Stimulated activated CD4-positive, alpha-beta T cell treated with anti-CD3 and anti-CD28 coated beads, Interleukin-15, amount 100 ng/mL, for 24 hours (primary cell): ENCODE measurements at regions not wholly inside any gene's neighbourhood (a gene's known extent, or its start where the extent isn't known, plus 50 kb on each side); places are given as distances from the start of the nearest gene placed in this dataset.

Source experiments
- DNase-seq: peaks from one replicate; pipeline ENCODE4 v3.0.0-alpha.2; 2020

DNA sequence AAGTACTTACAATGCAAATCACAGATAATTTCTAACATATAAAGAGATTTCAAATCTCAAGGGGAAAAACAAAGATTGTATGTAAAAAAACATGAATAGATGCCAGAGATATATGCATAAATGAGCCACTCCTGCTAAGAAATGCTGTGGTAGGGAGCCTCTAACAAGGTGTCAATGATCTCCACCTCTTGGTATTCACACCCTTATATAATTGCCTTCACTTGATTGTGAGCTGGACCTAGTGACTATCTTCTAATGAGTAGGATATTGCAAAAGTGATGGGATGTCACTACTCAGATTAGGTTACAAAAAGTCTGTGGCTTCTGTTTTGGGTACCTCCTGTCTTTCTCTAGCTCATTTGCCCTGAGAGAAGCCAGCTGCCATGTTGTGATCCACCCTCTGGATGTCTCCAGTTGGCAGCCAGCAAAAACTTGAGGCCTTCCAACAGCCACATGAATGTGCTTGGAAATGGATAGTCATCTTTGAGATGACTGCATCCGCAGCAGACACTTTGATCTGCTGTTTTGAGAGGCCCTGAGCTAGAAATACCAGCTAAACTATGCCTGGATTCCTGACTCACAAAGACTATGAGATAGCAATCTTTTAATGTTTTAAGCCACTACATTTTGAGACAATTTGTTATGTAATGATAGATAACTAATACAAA is 196.1 kb upstream of the FGGY start:
- DNase-seq, result no peak

GRCh38 chr1:59101518-59101917 is 195.4 kb upstream of the FGGY start:
- DNase-seq, result no peak

DNA sequence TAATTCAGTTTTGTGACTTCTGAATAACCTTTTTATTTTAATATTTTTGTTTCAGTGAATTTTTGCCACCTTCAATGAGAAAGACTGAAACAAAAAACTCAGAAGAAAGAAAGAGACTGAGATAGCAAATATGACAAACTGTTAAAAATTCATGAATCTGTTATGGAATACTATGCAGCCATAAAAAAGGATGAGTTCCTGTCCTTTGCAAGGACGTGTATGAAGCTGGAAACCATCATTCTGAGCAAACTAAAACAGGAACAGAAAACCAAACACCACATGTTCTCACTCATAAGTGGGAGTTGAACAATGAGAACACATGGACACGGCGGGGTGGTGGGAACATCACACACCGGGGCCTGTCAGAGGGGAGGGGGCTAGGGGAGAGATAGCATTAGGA is 193.4 kb upstream of the FGGY start:
- DNase-seq, result no peak

- no peak for DNase-seq
Observed at GRCh38 chr1:59104191-59104760, 192.6 kb upstream of the FGGY start.

DNA sequence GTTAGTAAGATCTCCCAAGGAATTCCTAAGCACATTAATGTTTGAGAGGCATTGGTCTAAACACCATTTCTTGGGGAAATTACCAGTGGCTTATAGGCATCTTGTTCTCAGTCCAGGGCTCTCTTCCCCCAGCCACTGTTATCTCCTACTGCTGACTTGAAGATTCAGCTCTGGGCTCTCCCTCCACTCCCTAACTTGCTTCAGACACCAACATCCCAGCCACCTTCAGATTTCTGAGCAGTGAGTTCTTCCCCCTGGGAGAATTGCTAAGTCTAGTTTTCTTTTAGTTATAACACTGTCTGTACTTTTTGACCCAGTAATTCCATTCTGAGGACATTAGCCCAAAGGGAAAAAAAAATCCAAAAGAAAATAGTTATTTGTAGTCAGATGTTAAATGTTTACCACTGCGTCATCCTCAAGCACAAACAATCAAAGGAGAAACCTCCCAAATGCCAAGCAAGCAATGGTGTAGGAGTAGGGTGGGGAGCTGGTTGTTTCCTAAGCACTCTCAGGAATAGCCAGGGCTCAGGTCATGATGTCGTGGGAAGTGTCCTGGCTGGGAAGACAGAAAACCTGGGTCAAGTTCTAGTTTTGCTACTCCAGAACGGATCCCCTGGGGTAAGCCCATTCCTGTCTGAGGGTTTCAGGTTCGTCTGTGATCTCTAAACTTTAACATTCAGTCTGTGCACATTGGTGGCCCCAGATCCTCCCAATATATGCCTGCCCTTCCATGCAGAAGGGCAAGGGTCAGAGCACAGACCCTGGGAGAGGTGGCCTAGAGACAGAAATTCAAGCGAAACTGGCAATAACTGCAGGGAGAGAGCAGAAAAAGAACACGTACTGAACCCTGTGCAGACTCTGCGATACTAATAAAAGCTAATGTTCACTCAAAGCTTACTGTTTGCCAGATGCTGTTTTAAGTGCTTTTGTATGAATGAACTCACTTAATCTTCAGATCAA is 191.1 kb upstream of the FGGY start:
- no peak for DNase-seq

DNA sequence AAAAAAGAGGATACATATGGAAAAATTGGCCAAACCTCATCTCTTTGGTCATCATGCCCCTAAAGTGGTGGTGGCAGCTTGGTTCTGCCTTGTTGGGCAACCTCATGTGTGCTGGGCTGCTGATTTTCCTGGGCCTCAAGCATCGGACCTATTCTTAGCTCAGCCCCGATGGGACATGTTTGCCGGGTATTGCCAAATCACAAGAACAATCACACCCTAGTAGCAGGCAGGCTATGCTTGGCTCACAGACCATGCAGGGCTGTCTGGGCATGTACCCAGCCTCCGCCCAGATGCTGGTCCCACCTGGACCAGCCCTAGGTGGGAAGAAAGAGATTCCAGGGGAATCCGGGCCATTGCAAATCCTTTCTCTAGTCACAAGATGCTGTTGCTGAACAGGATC is 189.4 kb upstream of the FGGY start:
- DNase-seq, result no peak

GRCh38 chr1:59107916-59108315 is 189.0 kb upstream of the FGGY start:
- no peak for DNase-seq

DNA sequence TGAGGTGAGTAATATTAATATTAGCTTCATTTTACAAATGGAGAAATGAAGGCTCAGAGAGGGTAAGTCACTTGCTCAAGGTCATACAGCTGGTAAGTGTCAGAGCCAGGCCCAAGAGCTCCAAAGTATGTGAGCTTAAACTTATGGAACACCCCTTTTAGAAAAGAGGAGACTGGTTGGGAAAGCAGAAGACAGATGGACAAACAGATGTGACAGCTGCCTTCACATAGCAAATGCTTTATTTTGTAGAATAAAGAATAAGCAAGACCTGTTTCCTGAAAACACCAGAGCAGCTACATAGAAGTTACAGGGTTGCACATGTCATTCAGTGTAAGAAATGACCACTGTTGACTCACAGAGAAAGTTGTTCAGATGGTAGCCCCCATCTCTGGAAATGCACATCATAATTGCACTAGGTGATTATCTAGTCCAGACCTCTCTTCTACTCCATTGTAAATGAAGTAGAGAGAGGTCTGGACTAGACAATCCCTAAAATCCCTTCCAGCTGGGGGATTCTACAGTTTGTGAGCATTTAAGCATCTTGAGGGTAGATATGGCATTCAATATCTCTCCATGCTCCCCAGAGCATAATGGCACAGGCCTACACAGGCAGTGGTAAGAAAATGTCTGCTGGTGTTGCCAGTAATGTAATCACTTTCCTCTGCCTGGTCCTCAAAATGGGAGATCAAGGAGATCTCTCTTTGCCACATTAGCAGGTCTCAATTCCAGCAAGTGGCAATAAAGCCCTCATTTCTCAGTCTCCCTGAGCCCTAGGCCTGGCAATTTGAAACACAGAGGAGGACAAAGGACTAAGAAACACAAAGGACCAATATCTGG is 188.2 kb upstream of the FGGY start:
- no peak for DNase-seq

DNA sequence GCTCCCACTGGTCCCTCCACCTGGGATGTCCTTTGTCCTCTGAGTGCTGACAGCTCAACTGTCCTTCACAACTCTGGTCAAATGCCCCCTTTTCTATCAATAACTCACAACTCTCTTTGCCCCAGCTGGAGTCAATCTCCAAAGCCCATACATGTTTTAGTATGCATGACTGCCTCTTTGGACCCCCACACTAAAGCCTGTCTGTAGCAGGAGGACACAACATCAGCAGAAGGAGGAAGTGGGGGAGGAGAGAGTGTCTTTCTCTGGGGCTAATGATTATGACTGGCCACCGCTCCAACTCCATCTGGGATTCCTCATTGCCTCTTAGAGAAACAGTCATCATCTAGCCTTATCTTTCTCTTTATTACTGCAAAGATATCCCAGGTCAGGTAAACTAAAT is 186.6 kb upstream of the FGGY start:
- no peak for DNase-seq

DNA sequence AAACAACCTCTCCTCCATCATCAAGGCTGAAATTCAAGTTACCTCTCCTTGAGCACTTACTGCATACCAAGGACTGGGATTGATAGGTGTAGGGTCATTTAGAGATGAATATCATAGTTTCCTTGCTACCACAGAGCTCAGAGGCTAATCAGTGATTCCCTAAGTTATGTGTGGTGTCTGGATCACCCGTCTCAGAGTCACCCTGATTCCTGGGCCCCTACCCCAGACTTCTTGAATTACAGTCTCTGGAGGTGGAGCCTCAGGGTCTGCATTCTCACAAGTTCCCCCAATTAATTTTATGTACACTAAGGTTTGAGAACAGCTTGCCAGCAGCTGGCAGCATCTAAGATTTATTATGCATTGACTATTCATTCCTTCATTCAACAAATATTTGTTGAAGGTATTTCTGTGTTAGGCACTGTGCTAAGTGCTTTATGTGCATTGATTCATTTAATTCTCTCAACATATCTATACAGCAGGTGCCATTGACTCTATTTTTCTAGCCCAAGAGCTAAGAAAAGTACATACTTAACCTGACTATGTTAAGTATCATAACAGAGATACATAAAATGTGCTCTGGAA is 182.9 kb upstream of the FGGY start:
- DNase-seq, result no peak

DNA sequence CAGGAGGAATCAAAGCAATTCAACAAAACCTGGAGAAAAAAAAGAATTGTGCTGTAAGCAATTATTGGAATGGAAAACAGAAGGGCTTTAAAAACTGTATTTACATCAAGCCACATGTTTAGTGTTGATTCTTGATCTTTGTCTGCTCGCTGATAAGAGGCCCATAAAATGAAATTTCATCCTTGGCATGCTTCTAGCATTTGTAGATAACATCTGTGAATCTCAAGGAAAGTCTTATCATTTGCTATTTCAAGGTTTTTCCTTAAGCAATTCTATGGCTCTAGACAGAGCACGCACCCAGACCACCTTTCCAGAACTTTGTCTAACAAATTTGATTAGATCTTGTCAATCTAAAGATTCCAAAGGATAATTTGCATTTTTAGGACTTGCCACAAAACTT is 181.0 kb upstream of the FGGY start:
- DNase-seq, result no peak

GRCh38 chr1:59116920-59117542 is 179.9 kb upstream of the FGGY start:
- DNase-seq, result no peak

DNA sequence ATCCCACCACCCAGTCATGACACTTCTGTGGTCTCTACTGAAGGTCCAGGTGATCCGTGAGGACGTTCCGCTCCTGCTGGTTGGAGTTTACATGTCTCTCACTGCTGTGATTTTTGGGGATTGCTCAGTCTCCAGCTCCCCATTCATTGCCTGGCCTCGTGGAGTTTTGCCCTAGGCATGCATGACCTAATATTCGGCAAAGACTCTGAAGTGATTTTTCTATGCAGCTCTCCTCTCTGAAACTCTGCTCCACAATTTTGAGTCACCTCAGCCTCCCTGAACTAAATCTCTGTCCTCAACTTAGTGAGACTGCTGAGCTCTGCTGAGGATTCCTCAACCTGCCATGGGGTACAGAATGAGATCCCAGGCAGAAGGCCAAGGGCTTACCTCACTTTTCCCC is 174.4 kb upstream of the FGGY start:
- no peak for DNase-seq

GRCh38 chr1:59123081-59123681 is 173.7 kb upstream of the FGGY start:
- DNase-seq, result no peak

DNA sequence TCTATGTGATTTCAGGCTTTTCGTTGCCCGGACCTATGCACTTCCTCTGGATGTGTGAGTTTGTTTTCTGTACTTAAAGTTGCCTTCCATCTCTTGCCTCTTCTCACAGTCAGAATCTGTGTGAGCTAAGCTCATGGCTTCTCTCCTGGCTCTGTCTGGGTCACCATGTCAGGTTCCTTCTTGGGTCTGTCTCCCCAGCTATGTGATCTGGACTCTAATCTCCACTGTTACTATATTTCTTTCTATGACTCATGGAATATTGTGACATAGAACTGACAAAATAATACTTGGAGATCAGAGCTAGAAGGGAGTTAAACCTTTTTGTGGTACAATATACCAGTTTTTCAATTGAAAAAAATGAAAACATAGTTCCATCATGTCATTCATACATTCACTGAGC is 172.7 kb upstream of the FGGY start:
- DNase-seq, result no peak

- DNase-seq, result no peak
Observed at GRCh38 chr1:59125154-59125553, 171.7 kb upstream of the FGGY start.

DNA sequence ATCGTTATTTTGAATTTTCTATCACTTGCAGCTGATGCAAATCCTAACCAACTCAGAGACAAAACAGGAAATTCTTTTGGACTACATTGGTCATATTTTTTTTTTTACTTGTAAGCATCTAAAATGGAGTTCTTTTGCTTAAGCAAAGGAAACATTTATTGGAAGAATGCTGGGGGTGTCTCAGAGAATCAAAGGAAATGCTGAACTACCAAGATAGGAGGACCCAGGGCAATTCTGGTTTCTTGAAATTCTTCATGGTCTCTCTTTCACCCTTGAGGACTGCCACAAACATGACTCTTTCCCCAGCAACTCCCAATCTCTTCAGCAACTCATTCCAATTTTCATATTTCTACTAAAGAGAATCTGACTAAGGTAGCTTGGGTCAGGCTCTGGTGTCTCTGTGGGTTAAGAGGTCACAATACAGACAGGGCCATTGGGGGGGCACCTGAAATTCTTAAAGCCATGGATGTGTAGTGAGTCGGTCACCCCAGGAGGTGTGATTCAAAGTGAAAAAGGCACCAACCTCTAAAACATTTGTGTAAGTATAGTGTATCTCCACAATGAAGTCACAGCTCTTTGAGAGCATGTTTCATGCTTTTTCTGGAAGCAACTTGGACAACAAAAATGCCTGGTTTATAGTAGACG is 171.1 kb upstream of the FGGY start:
- no peak for DNase-seq

GRCh38 chr1:59126366-59126765 is 170.5 kb upstream of the FGGY start:
- no peak for DNase-seq

DNA sequence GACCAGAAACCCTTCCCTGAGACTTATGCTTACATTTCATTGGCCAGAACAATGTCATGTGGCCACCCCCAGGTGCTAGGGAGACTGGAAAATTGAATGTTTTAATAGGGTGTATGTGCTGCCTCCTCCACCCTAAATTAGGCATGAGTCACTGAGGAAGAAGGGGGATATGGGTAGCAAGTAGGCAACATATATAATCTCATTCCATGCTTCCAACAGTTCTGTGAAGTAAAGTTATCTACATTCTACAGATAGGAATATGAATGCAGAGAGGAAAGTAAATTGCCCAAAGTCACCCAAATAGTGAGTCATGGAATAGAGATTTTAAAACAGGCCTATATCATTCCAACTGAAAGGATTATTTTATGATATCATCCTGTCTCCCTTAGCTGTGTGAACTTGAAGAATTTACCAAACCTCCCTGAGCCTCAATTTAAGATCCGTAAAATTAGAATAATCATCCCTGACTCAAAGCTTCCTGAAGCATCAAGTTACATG is 168.6 kb upstream of the FGGY start:
- DNase-seq, result no peak

- no peak for DNase-seq
Observed at GRCh38 chr1:59128784-59129227, 168.1 kb upstream of the FGGY start.

DNA sequence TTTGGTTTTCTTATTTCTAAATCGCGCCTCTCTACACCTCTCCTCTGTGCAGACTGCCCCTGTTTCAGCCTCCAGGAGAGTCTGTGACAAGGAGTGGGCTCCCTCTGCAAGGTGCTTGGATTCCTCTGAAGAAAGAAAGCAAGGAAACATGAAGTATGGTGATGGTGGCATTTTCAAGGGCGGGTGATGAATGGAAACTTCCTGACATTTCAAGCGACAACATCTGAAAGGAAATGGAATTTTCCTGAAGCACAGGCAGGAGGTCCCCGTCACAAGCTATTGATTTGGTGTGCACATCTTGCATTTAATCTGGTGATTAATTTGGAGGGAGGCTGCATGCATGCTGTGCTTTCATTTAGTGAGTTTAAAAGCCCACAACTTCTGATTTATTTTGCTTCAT is 164.6 kb upstream of the FGGY start:
- DNase-seq, result no peak
